ENCODE measurements at regions not wholly inside any gene's neighbourhood (a gene's known extent, or its start where the extent isn't known, plus 50 kb on each side); places are given as distances from the start of the nearest gene placed in this dataset.

DNA sequence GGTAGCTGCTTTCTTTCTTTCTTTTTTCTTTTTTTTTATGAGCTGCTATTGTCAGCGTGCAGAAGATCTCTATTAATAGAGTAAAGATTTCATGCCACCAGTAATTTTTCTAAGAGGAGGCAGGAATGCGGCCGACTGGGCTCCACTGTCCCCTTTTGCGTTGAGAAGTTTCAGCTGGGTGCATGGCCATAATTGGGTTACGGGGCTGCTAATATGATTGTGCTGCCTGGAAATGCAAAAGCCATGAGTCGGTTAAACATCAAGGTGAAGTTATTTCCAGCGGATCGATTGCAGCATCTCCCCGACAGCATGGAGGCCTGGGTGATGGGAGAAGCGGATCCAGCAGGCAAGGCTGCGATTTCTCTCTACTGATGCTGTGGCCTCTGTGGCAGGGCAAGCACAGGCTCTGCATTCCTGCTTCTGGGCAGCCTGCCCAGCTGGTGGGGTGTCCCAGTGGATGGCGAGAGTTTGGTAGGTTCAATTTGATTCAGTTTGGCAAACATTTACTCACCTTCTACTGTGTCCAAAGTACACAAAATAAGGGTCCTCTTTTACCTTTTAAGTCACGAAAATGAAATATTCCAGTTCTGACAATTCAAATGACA is 54.4 kb upstream of the PRMT8 start:
- TF ChIP-seq EZH2 (IDR thresholded peaks at IDR 0.05; ENCODE audit: borderline replicate concordance) = no peak
- TF ChIP-seq, protein P1, sequence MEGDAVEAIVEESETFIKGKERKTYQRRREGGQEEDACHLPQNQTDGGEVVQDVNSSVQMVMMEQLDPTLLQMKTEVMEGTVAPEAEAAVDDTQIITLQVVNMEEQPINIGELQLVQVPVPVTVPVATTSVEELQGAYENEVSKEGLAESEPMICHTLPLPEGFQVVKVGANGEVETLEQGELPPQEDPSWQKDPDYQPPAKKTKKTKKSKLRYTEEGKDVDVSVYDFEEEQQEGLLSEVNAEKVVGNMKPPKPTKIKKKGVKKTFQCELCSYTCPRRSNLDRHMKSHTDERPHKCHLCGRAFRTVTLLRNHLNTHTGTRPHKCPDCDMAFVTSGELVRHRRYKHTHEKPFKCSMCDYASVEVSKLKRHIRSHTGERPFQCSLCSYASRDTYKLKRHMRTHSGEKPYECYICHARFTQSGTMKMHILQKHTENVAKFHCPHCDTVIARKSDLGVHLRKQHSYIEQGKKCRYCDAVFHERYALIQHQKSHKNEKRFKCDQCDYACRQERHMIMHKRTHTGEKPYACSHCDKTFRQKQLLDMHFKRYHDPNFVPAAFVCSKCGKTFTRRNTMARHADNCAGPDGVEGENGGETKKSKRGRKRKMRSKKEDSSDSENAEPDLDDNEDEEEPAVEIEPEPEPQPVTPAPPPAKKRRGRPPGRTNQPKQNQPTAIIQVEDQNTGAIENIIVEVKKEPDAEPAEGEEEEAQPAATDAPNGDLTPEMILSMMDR (IDR thresholded peaks at IDR 0.05; ENCODE audit: poor library complexity) = no peak

All from hepatocyte (in vitro differentiated cells).